IPS-NIHi7 (cell line): ENCODE measurements at regions not wholly inside any gene's neighbourhood (a gene's known extent, or its start where the extent isn't known, plus 50 kb on each side); places are given as distances from the start of the nearest gene placed in this dataset.

Experiments used
- DNase-seq: peaks from one replicate; pipeline ENCODE4 v3.0.0; 2012; ENCODE audit warnings: mixed read lengths; ENCODE audit errors: extremely low spot score

DNA sequence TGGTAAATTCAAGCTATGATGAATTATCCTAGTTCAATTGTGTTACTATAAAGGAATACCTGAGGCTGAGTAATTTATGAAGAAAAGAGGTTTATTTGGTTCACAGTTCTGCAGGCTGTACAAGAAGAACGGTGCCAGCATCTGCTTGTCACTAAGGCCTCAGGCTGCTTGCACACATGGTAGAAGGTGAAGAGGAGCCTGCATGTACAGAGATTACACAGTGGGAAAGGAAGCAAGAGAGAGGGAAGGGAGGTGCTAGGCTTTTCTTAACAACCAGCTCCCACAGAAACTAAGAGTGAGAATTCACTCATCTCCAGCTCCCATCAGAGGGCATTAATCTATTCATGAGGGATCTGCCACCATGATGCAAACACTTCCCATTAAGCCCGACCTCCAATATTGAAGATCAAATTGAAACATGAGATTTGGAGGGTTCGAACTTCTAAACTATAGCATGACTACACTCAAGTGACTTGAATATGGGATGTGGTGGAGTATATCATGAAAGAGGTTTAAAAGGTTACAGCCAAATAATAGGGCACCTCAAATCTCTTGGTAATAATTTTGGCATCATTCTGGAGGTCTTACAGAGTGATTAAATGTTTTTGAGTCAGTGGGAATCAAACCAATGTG, 58.4 kb upstream of the ETAA1 start:
- no peak for DNase-seq

DNA sequence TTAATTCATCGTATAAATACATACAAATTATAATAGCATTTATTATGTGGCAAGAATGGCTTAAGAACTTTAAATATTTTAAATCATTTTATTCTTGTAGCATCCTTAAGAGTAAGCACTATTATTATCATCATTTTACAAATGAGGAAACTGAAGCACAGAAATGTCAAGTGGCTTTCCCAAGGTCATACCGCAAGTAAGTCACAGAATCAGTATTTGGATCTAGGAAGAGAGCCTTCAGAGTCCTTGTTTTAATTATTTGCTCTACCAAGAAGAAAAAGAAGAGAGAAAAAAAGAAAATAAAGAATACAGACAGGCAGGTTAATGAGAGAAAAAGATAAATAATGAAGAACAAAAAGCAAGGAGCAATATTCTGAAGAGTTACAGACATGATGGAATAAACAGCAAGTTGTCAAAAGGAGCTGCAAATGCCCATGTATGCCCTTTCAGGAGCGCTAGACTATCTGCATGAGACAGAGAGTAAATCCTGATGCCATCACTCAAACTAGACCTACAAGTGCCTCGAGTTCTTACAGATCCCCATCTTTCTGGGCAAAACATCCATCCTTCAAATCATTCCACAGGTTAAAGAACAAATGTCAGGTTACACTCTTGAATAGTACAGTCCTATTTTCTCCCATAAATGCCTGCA, 57.8 kb upstream of the ETAA1 start:
- DNase-seq = no peak

DNA sequence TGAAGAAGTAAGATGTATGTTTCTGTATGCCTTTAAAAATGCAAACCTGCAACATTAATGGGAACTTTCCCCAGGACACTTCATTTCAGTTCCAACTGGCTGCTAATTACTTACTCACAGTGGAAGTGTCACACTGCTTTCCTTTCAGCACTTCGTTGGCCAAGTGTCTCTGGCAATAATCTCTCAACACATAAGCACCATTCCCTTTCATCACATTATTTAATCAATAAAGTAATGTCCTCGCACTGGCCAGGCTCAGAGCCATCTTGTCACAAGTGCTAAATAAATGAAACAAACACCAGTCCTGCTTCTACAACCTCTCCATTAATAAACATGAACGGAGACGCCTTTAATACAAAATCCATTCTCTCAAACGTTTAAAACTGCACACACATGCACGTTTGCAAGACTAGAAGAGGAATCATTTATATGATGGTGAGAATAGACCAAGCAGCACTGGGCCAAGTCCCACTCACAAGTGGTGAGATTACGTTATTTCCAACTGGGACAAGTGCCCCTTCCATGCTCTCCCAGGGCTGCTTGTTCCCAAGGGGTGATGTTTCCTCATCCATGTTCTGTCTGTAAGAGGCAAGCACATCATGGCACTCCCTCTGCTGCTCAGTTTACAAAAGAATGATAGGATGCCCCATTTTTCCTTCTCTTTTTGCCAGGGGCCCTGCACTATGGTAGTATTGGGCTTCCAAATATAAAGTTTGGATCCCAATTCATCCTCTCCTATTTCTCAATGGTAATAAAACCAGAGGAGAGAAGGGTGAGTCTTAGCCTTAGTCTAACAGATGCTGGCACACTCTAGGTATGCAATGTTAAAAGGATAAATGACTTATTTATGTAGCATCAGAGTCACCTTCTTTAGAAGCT, 56.8 kb upstream of the ETAA1 start:
- DNase-seq = no peak

DNA sequence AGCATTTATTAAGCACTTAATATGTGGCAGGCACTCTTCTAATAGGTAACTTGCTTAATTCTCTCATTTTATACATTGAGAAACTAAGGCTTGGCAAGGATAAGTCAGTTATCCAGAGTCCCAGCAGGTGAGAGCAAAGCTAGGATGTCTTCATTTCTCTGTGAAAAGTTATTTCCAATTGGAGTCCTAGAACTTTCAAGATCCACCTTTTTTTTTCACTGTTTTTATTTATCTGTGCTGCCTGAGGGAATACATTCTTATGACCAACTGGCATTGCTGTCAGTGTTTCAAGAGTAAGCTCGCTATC, 56.2 kb upstream of the ETAA1 start:
- no peak for DNase-seq

DNA sequence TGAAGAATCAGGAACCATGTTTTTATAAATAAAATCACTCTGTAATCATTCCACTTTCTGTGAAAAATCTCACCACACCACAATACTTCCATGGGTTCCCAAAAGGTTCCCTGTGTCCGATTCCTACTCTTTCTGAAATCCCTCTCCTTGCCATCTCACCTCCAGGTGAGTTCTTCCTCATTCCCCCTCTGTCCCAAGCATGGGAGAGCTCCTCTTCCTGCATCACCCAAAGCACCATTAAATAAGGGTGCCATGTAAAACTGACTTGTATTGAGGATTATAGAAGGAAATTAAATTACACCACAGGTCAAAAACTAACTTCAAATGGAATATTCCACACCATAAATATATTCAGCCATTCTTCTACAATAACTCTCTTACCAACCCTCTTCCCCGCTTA, 55.8 kb upstream of the ETAA1 start:
- no peak for DNase-seq

DNA sequence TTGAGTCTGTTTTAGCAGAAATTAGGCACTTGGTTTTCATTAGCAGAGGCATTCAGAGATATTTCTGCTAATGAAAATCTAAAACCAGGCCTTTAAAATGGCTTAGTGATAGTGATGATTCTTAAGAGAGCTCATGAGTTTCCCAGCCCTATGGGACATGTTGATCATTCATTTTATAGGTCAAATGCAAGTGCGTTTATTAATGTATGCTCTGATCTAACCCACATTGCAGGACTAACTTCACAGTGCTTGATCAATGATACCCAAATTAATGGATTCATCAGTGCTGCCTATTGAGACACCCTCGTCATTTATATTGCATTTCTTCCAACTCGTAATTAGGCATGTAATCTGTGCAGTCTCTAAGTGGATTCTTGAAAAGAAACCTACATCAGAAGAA, 54.7 kb upstream of the ETAA1 start:
- DNase-seq = no peak

DNA sequence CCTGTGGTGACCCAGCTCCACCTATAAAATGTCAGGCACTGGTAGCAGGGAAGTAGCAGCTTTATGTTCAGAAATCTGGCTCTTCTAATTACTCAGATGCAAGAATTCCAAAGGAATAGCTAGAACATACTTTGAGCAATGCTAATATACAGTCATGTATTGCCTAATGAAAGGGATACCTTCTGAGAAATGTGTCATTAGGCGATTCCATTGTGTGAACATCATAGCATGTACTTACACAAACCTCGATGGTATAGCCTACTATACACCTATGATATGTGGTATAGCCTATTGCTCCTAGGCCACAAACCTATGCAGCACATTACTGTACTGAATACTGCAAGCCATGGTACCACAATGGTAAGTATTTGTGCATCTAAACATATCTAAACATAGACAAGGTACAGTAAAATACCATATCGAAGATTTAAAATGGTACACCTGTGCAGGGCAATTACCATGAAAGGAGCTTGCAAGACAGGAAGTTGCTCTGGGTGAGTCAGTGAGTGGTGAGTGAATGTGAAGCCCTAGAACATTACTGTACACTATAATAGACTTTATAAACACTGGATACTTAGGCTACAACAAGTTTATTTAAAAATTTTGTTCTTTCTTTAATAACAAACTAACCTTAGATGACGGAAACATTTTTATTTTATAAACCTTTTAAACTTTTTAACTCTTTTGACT, 50.3 kb upstream of the ETAA1 start:
- no peak for DNase-seq
